ENCODE measurements at regions not wholly inside any gene's neighbourhood (a gene's known extent, or its start where the extent isn't known, plus 50 kb on each side); places are given as distances from the start of the nearest gene placed in this dataset.

- no peak for TF ChIP-seq SIN3A (IDR thresholded peaks at IDR 0.05; ENCODE audit: borderline replicate concordance, insufficient read depth, low read length)
- TF ChIP-seq FOXP2 (optimal IDR thresholded peaks at IDR 0.05; ENCODE audit: borderline replicate concordance, extremely low read depth, extremely low read length, insufficient read depth), result no peak
- TF ChIP-seq POLR2AphosphoS5 (IDR thresholded peaks at IDR 0.05; ENCODE audit: low read depth, low read length), result no peak
- TF ChIP-seq REST (IDR thresholded peaks at IDR 0.05; ENCODE audit: insufficient read depth in 1 of 2, low read depth in 2 of 2, low read length in 2 of 2), result no peak
- no peak for TF ChIP-seq TAF1 (IDR thresholded peaks at IDR 0.05; ENCODE audit: borderline replicate concordance, insufficient read depth, low read length)
Measured at GRCh38 chr1:105641407-105641806, 1415.1 kb upstream of the PRMT6 start.

- TF ChIP-seq POLR2AphosphoS5 (IDR thresholded peaks at IDR 0.05; ENCODE audit: low read depth, low read length) (no peak), SIN3A (IDR thresholded peaks at IDR 0.05; ENCODE audit: borderline replicate concordance, insufficient read depth, low read length) (no peak), FOXP2 (optimal IDR thresholded peaks at IDR 0.05; ENCODE audit: borderline replicate concordance, extremely low read depth, extremely low read length, insufficient read depth) (no peak), TAF1 (IDR thresholded peaks at IDR 0.05; ENCODE audit: borderline replicate concordance, insufficient read depth, low read length) (no peak), REST (IDR thresholded peaks at IDR 0.05; ENCODE audit: insufficient read depth in 1 of 2, low read depth in 2 of 2, low read length in 2 of 2) (no peak)
Measured at GRCh38 chr1:105652109-105652508, 1404.4 kb upstream of the PRMT6 start.

DNA sequence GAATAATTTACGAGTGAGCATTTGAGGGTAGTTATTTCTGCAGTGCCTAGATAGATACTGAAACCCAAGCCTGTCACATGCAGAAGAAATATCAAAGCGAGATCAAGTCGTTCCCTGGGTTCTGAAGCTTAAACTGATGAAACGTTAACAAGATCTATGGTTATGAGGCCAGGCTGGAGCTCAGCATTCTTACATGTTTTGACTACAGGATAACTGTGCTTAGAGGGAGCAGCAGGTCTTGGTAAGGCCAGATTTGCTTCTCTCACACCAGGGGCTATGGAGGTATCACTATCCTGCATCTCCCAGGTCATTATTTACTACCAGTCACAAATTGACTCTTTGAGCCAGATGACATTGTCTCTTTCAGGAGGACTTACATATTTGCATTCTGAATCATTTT lies 1401.4 kb upstream of the PRMT6 start:
- TF ChIP-seq POLR2AphosphoS5 (IDR thresholded peaks at IDR 0.05; ENCODE audit: low read depth, low read length) (no peak), REST (IDR thresholded peaks at IDR 0.05; ENCODE audit: insufficient read depth in 1 of 2, low read depth in 2 of 2, low read length in 2 of 2) (no peak), TAF1 (IDR thresholded peaks at IDR 0.05; ENCODE audit: borderline replicate concordance, insufficient read depth, low read length) (no peak), FOXP2 (optimal IDR thresholded peaks at IDR 0.05; ENCODE audit: borderline replicate concordance, extremely low read depth, extremely low read length, insufficient read depth) (no peak), SIN3A (IDR thresholded peaks at IDR 0.05; ENCODE audit: borderline replicate concordance, insufficient read depth, low read length) (no peak)

- TF ChIP-seq REST (IDR thresholded peaks at IDR 0.05; ENCODE audit: insufficient read depth in 1 of 2, low read depth in 2 of 2, low read length in 2 of 2), result no peak
Measured at GRCh38 chr1:105664495-105664894, 1392.0 kb upstream of the PRMT6 start.

DNA sequence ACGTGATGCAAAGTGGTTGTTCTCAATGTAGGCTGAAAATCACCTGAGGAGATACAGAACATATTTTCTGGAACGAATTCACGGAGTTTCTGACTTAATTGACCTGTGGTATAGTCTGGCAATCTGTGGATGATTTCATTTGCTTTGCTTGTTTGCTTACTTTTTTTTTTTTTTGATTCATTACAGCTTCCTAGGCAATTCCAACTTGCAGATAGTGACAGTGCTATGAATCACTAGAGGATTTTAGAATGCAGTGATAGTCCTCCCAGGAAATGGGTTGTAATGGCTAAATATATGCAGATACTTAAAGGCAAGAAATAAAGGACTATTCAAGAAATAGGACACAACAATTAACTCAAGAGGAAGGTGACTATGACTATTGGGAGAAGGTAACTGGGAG lies 1378.1 kb upstream of the PRMT6 start:
- no peak for TF ChIP-seq FOXP2 (optimal IDR thresholded peaks at IDR 0.05; ENCODE audit: borderline replicate concordance, extremely low read depth, extremely low read length, insufficient read depth)
- TF ChIP-seq TAF1 (IDR thresholded peaks at IDR 0.05; ENCODE audit: borderline replicate concordance, insufficient read depth, low read length), result no peak
- no peak for TF ChIP-seq SIN3A (IDR thresholded peaks at IDR 0.05; ENCODE audit: borderline replicate concordance, insufficient read depth, low read length)
- no peak for TF ChIP-seq POLR2AphosphoS5 (IDR thresholded peaks at IDR 0.05; ENCODE audit: low read depth, low read length)
- TF ChIP-seq REST (IDR thresholded peaks at IDR 0.05; ENCODE audit: insufficient read depth in 1 of 2, low read depth in 2 of 2, low read length in 2 of 2), result no peak
